Nephron (organoid): ENCODE measurements at regions not wholly inside any gene's neighbourhood (a gene's known extent, or its start where the extent isn't known, plus 50 kb on each side); places are given as distances from the start of the nearest gene placed in this dataset.

Experiments used
- H3K27ac Mint-ChIP-seq, 3 experiments: 2 replicates each; pipeline ENCODE4 v1.8.0; 2020; ENCODE audit warnings: mixed read lengths in 3 of 3, mild to moderate bottlenecking in 2 of 3, moderate library complexity in 1 of 3
- H3K27me3 Mint-ChIP-seq: 2 replicates; pipeline ENCODE4 v1.8.0; 2021; ENCODE audit warnings: low read depth, mild to moderate bottlenecking, moderate library complexity, mixed read lengths
- H3K36me3 Mint-ChIP-seq: 2 replicates; pipeline ENCODE4 v1.8.0; 2020; ENCODE audit warnings: low read depth, mixed read lengths
- H3K4me1 Mint-ChIP-seq: 2 replicates; pipeline ENCODE4 v1.8.0; 2020; ENCODE audit warnings: mixed read lengths
- H3K4me3 Mint-ChIP-seq, 3 experiments: 2 replicates each; pipeline ENCODE4 v1.8.0; 2020; ENCODE audit warnings: mild to moderate bottlenecking in 3 of 3, mixed read lengths in 3 of 3, moderate library complexity in 2 of 3
- H3K9me3 Mint-ChIP-seq: 2 replicates; pipeline ENCODE4 v1.8.0; 2020; ENCODE audit warnings: mixed read lengths
- TF ChIP-seq, protein P1 (sequence below), 3 experiments: fragments of 200-600 bp; sonication (generic); IDR thresholded peaks; one replicate each; pipeline ENCODE4 v1.5.0; 2021; ENCODE audit warnings: antibody characterized with exemption in 3 of 3; ENCODE audit not compliant: unreplicated experiment in 3 of 3

DNA sequence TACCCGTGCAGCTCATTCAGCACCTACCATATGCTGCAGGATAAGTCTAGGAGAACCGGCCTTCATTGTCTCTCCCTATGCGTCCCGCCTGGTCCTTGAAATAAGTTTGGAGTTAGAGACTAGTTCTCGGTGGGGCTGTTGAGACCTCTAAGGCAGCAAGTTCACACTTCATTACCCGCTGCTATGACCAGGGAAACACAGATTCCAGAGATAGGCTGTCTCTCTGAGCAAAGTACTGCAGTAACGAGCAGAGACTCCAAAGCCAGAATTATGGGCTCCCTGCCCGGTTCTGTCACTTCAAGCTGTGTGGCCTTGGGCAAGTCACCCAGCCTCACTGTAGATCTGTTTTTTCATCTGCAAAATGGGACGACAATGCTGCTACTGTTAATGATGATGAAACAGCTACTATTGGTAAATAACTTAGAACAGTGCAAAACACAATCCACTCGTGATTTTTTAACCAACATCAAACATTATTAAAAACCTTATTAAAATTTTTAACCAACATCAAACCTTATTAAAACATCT, 184.1 kb downstream of the USP12 start:
- Mint-ChIP-seq H3K4me1 (peaks cover 18% of the 10 kb centered on the region), H3K36me3 (no peaks in the 10 kb centered on the region), H3K4me3 (no peak overlapping the region), H3K9me3 (no peaks in the 10 kb centered on the region), H3K27ac (no peak overlapping the region), H3K27me3 (peaks cover 33% of the 10 kb centered on the region)
- TF ChIP-seq, protein P1, sequence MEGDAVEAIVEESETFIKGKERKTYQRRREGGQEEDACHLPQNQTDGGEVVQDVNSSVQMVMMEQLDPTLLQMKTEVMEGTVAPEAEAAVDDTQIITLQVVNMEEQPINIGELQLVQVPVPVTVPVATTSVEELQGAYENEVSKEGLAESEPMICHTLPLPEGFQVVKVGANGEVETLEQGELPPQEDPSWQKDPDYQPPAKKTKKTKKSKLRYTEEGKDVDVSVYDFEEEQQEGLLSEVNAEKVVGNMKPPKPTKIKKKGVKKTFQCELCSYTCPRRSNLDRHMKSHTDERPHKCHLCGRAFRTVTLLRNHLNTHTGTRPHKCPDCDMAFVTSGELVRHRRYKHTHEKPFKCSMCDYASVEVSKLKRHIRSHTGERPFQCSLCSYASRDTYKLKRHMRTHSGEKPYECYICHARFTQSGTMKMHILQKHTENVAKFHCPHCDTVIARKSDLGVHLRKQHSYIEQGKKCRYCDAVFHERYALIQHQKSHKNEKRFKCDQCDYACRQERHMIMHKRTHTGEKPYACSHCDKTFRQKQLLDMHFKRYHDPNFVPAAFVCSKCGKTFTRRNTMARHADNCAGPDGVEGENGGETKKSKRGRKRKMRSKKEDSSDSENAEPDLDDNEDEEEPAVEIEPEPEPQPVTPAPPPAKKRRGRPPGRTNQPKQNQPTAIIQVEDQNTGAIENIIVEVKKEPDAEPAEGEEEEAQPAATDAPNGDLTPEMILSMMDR (IDR thresholded peaks at IDR 0.05; ENCODE audit: unreplicated experiment in 3 of 3), result no peak

DNA sequence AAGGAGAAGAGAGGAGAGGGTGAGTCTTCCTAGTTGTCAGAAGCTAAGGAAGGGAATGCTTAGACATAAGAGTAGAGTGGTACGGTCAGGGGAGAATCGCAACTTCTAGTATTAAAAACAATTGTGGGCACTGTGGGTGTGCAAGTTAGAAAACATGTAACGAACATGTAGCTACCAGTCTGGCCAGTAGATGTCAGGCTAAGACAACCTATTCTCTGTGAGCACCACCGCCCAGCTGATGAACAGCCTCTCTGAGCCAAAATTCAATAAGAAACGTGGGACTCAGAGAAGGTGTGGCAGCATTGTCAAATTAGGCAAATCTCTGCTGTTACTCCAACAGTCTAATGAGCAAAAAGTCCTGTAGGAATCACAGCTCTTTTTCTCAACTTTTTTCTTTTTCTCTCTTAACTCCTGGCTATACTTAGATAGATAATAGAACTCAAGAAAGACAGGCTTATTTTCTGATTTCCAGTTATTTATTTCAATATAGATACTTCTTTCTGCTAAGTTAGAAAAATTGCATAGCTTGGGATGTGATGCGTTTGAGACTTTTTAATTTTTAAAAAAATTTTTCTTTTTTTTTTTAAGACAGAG, 186.2 kb downstream of the USP12 start:
- H3K4me3 Mint-ChIP-seq, result no peak overlapping the region
- H3K4me1 Mint-ChIP-seq, result peaks cover 21% of the 10 kb centered on the region
- TF ChIP-seq, protein P1 (IDR thresholded peaks at IDR 0.05; ENCODE audit: unreplicated experiment in 3 of 3), result peak; percentile 83 to 86 (median 86)
- H3K36me3 Mint-ChIP-seq, result no peaks in the 10 kb centered on the region
- peak overlapping the region in 1 of 3 experiments; percentile 19 for H3K27ac Mint-ChIP-seq
- H3K27me3 Mint-ChIP-seq, result peaks cover 32% of the 10 kb centered on the region
- no peaks in the 10 kb centered on the region for H3K9me3 Mint-ChIP-seq

DNA sequence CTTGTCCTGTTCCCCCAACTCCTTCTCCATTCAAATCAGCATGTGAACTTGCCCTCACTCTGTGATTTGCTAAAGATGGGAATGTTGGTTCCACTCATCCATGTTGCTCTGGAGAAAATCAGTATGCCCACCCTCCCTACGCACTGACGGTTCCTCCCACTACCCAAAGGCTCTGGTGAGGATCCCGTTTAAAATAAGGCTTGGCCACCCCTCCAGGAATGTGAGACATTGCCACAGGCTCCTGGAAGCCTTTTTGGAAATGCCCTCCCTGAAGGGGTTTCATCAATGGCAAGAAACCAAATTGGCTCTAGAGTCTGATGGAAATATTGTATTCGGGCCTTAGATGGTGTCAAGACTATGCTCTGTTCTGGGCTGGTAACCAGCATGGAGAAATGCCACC, 187.3 kb downstream of the USP12 start:
- peaks cover 30% of the 10 kb centered on the region for H3K27me3 Mint-ChIP-seq
- TF ChIP-seq, protein P1 (IDR thresholded peaks at IDR 0.05; ENCODE audit: unreplicated experiment in 3 of 3), result no peak

DNA sequence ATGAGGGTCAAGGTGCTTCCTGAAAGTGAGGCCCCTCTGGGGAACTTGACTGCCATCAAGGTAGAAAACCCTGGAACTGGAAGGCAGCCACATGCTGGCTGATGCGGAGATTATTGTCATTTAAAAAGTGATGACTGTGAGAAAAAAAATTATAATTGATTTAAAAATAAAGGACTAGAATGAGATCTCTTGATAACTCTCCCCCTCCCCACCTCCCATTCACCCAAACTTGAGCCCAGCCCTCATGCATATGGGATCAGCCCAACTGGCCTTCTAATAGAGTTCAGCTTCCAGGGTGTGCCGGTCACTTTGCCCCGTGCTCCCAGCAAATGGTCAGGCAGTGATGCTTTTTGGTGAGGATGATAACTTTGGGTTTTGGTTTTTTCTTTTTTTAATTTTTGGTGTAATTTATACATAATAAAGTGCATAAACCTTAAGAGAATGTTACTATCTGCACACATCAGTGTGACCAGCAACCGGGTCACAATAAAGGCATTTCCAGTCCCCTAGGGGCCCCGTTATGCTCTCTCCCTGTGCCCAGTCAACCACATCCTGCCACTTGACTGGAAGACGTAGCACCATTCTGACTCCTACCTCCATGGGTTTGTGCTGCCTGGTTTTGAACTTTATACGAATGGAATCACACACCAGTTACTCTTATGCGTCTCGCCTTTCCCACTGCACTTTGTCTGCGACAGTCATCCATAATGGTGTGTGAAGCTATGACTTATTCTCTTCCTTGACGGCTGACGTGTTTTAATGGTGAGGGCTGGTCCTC, 187.9 kb downstream of the USP12 start:
- TF ChIP-seq, protein P1 (IDR thresholded peaks at IDR 0.05; ENCODE audit: unreplicated experiment in 3 of 3), result no peak
- H3K4me1 Mint-ChIP-seq, result peaks cover 23% of the 10 kb centered on the region
- H3K4me3 Mint-ChIP-seq, result peak overlapping the region in 1 of 3 experiments; percentile 29
- H3K27ac Mint-ChIP-seq, result peak overlapping the region; percentile 59 to 83 (median 78)
- H3K27me3 Mint-ChIP-seq, result peaks cover 28% of the 10 kb centered on the region
- no peaks in the 10 kb centered on the region for H3K36me3 Mint-ChIP-seq
- H3K9me3 Mint-ChIP-seq, result no peaks in the 10 kb centered on the region

More for the DNA sequence above, 187.3 kb downstream of the USP12 start:
- Mint-ChIP-seq H3K4me1 (peaks cover 24% of the 10 kb centered on the region), H3K4me3 (no peak overlapping the region), H3K9me3 (no peaks in the 10 kb centered on the region), H3K27ac (no peak overlapping the region), H3K36me3 (no peaks in the 10 kb centered on the region)

DNA sequence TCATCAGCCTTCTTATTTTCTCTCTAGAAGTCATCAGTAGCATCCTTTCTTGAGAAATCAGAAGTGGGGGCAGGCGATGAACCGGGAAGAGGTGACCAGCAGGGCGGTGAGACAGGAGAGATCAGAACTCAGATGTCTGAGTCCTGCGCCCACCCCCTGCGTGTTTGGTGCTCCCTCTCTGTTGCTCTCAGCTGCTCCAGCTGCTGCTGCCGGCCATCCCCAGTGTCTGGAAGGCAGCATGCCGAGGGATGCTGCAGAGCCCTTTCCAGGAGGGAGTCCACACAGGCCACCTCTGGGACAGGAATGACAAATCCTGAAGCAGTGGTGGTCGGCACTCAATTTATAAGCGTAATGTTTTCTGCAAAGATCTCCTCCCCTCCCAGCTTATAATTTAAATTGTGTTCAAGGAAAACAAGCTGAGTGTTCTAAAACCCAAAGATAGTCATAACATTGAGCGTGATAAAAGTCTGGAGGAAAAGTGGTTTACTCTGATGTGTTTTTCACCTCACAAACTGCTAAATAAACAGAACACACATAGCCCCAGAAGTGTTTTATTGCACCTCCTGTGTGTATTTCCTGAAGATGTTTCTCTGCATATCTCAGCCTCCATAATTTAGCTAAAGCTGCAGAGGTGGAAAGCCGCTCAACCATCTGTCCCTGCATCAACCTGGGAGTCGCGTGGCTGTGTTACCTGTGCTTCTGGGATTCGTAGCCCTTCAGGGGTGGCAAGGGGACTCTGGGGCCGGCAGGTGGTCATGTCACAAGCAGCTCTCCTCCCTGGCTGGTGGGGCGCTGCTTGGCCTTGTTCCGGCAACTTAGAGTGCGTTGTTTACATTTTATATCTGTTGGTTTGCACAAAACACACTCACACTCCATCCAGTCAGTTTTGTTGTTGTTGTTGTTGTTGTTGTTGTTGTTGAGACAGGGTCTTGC, 191.2 kb downstream of the USP12 start:
- no peaks in the 10 kb centered on the region for H3K36me3 Mint-ChIP-seq
- H3K4me1 Mint-ChIP-seq, result peaks cover 25% of the 10 kb centered on the region
- H3K4me3 Mint-ChIP-seq, result no peak overlapping the region
- no peaks in the 10 kb centered on the region for H3K9me3 Mint-ChIP-seq
- peaks cover 52% of the 10 kb centered on the region for H3K27me3 Mint-ChIP-seq
- TF ChIP-seq, protein P1 (IDR thresholded peaks at IDR 0.05; ENCODE audit: unreplicated experiment in 3 of 3), result no peak
- peak overlapping the region in 1 of 3 experiments; percentile 76 for H3K27ac Mint-ChIP-seq
